HepG2 (cell line): ENCODE measurements at regions not wholly inside any gene's neighbourhood (a gene's known extent, or its start where the extent isn't known, plus 50 kb on each side); places are given as distances from the start of the nearest gene placed in this dataset.

Experiments
- ATRX ChIP-seq: sonication (generic); formaldehyde crosslinking; IDR thresholded peaks from 2 replicates; pipeline ENCODE4 v1.4.0; 2020; ENCODE audit warnings: missing genetic modification reagents, borderline replicate concordance
- CENPT ChIP-seq: sonication (generic); formaldehyde crosslinking; IDR thresholded peaks from 2 replicates; pipeline ENCODE4 v1.8.0; 2022; ENCODE audit warnings: low read depth, mild to moderate bottlenecking, moderate library complexity, missing genetic modification reagents
- NFE2 ChIP-seq: sonication (generic); formaldehyde crosslinking; IDR thresholded peaks from 2 replicates; pipeline ENCODE4 v1.4.0; 2020; ENCODE audit warnings: missing genetic modification reagents
- ONECUT2 ChIP-seq: sonication (generic); formaldehyde crosslinking; IDR thresholded peaks from 2 replicates; pipeline ENCODE4 v1.4.0; 2020; ENCODE audit warnings: missing genetic modification reagents
- POGZ ChIP-seq: sonication (generic); formaldehyde crosslinking; IDR thresholded peaks from 2 replicates; pipeline ENCODE4 v1.4.0; 2020; ENCODE audit warnings: mild to moderate bottlenecking, missing genetic modification reagents
- TCF7L2 ChIP-seq: IDR thresholded peaks from 2 replicates; pipeline ENCODE4 v1.6.1; 2011; ENCODE audit warnings: mild to moderate bottlenecking, low read depth, low read length, moderate library complexity
- ZNF550 ChIP-seq: sonication (generic); formaldehyde crosslinking; IDR thresholded peaks from 2 replicates; pipeline ENCODE4 v1.4.0; 2020; ENCODE audit warnings: mild to moderate bottlenecking, missing genetic modification reagents, borderline replicate concordance
- ZNF761 ChIP-seq: sonication (generic); formaldehyde crosslinking; conservative IDR thresholded peaks from 2 replicates; pipeline ENCODE4 v1.4.0; 2020; ENCODE audit warnings: mild to moderate bottlenecking, missing genetic modification reagents
- TF ChIP-seq, protein P1 (sequence below): sonication (generic); formaldehyde crosslinking; IDR thresholded peaks from 2 replicates; pipeline ENCODE4 v1.9.0; 2021; ENCODE audit warnings: missing genetic modification reagents, mild to moderate bottlenecking, borderline replicate concordance
- TF ChIP-seq, protein P2 (sequence below): sonication (generic); formaldehyde crosslinking; conservative IDR thresholded peaks from 2 replicates; pipeline ENCODE4 v1.5.0; 2020; ENCODE audit warnings: missing genetic modification reagents

DNA sequence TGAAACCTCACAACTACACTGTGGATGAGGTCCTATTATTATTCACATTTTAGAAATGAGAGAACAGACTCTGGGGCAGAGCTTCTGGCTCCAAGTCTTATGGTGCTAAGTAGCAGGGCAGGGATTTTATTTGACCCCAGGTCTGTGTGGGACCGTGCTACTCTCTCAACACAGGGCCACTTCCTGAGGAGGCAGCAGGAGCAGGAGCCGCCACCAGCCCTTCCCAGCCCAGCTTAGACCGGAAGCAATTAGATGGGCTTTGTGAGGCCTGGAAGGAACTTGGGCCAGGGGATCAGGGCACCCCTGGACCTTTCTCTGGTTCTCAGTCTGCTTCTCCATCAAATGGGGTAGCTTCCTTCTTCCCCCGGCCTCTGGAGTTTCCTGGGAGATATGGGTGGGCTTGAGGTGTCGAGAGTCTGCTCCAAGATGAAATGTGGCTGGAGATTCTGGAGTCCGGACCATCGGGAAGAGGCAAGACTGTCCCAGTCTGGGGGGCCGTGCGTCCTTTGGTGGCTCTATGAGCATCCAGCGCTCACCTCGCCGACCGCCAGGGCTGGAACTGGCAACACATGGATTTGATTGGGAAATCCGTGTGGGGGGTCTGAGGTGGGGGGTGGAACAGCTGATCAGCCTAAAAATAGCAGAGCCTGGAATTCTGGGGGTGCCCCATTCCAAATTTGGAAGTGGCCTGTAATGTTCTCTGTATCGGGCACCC, 136.8 kb downstream of the FOXD2 start (continued):
- TF ChIP-seq NFE2 (no peak), POGZ (no peak), ZNF550 (CRISPR knock-in tag) (no peak), TCF7L2 (no peak), ATRX (no peak), ONECUT2 (no peak), CENPT (CRISPR knock-in tag) (no peak), ZNF761 (CRISPR knock-in tag) (no peak)
- TF ChIP-seq, protein P1, sequence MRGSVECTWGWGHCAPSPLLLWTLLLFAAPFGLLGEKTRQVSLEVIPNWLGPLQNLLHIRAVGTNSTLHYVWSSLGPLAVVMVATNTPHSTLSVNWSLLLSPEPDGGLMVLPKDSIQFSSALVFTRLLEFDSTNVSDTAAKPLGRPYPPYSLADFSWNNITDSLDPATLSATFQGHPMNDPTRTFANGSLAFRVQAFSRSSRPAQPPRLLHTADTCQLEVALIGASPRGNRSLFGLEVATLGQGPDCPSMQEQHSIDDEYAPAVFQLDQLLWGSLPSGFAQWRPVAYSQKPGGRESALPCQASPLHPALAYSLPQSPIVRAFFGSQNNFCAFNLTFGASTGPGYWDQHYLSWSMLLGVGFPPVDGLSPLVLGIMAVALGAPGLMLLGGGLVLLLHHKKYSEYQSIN (CRISPR knock-in tag): no peak
- TF ChIP-seq, protein P2, sequence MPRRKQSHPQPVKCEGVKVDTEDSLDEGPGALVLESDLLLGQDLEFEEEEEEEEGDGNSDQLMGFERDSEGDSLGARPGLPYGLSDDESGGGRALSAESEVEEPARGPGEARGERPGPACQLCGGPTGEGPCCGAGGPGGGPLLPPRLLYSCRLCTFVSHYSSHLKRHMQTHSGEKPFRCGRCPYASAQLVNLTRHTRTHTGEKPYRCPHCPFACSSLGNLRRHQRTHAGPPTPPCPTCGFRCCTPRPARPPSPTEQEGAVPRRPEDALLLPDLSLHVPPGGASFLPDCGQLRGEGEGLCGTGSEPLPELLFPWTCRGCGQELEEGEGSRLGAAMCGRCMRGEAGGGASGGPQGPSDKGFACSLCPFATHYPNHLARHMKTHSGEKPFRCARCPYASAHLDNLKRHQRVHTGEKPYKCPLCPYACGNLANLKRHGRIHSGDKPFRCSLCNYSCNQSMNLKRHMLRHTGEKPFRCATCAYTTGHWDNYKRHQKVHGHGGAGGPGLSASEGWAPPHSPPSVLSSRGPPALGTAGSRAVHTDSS: no peak
